ENCODE measurements at regions not wholly inside any gene's neighbourhood (a gene's known extent, or its start where the extent isn't known, plus 50 kb on each side); places are given as distances from the start of the nearest gene placed in this dataset.
A peak's percentile ranks its signal among the peaks of the same experiment; 100 is the strongest.
"Not testable (repeated sequence)": the region's sequence is repeated elsewhere in the genome, so short reads cannot be mapped to it uniquely, and the experiment has no call there.

DNA sequence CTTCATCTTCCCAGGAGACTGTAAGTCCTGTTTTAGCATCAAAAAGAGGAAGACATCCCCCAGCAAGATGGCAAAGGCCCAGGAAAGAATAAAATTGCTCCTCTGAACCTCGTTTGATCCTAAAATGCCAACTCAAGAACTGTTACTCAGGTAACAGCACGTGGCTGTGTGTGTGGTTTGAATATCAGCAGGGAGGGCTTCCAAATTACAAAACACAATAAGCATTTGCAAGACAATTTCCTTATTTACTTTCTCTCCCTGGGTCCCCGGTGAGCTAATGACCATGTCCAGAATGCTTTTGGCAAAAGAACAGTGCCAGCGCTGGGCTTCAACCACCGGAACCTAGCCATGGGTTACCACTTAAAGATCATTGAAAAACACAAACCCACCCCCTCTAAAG, 163.6 kb downstream of the C1D start:
- DNase-seq (ENCODE audit: extremely low spot score): no peak
- Histone ChIP-seq H3K36me3 (ENCODE audit: insufficient read depth) (no peaks in the 10 kb centered on the region), H3K4me3 (ENCODE audit: low read depth, low read length) (no peak overlapping the region), H3K4me1 (ENCODE audit: insufficient read depth) (peaks cover 1% of the 10 kb centered on the region), H3K27ac (ENCODE audit: low read depth) (no peak overlapping the region)
- 68% methylated on average over 5 of the region's 5 CpGs for WGBS

DNA sequence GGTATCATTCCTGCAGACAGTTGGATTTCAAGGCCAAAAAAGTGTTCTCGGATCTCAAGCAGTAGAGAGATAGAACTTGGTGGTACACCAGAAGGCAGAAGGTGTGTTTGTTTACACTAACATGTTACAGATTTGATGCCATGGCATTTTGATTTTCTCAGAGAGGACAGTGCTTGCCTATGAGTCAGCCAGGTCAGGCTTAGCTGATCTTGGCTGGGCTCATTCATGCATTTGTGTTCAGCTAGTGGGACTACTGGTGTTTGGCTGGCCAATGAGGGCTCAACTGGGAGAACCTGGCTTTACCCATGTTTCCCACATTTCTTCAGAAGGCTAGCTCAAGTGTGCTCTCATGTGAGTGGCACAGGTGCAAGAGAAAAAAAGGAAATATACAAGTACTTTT, 162.0 kb downstream of the C1D start:
- DNase-seq (ENCODE audit: extremely low spot score): no peak
- WGBS: 95% methylated on average over 1 of the region's 1 CpG

DNA sequence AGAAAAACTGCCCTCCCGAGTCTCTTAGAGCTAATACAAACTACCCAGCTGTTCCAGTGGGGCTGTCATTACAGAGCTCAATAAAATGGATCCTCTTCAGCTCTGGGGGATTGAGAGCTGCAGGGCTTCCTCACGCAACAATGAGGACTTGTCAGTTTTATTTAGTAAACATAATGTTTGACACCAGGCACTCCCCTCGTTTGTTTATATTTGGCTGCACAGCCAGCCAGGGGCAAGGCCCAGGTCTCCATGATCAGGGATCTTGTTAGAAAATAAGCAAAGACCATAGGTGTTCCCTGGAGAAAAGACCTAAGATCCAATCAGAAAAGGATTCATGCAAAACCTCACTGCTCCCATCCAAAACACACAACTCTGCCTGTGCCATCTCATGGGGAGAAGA, 158.2 kb downstream of the C1D start:
- no peak overlapping the region for H3K27ac ChIP-seq (ENCODE audit: low read depth)
- no peak overlapping the region for H3K4me3 ChIP-seq (ENCODE audit: low read depth, low read length)
- no peaks in the 10 kb centered on the region for H3K36me3 ChIP-seq (ENCODE audit: insufficient read depth)
- no peak for DNase-seq (ENCODE audit: extremely low spot score)
- WGBS: 42% methylated on average over 3 of the region's 3 CpGs
- H3K4me1 ChIP-seq (ENCODE audit: insufficient read depth): peaks cover 1% of the 10 kb centered on the region

More for the DNA sequence above, 162.0 kb downstream of the C1D start:
- Histone ChIP-seq H3K4me3 (ENCODE audit: low read depth, low read length) (no peak overlapping the region), H3K27ac (ENCODE audit: low read depth) (no peak overlapping the region), H3K4me1 (ENCODE audit: insufficient read depth) (peaks cover 1% of the 10 kb centered on the region), H3K36me3 (ENCODE audit: insufficient read depth) (no peaks in the 10 kb centered on the region)

DNA sequence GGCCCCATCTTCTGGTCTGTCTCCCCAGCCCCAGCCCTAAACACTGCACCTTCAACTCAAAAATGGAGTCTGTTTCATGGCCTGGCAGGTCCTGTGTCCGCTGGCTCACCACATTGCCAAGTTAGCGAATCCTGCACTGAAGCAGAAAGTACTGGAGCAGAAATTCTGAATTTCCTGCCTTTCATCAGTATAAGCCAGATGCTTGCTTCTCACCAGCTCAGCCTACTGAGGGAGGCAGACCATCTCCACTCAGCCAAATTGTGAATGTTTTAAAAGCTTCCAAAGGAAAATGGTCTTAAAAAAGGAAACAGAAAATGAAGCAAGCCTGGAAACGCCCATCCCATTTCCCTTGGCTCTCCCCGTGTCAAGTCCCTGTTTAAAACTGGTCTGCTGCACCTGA, 157.8 kb downstream of the C1D start:
- WGBS: 69% methylated on average over 4 of the region's 4 CpGs
- H3K4me3 ChIP-seq (ENCODE audit: low read depth, low read length): no peak overlapping the region
- H3K4me1 ChIP-seq (ENCODE audit: insufficient read depth): peaks cover 1% of the 10 kb centered on the region
- H3K36me3 ChIP-seq (ENCODE audit: insufficient read depth): no peaks in the 10 kb centered on the region
- no peak overlapping the region for H3K27ac ChIP-seq (ENCODE audit: low read depth)
- DNase-seq (ENCODE audit: extremely low spot score): no peak

DNA sequence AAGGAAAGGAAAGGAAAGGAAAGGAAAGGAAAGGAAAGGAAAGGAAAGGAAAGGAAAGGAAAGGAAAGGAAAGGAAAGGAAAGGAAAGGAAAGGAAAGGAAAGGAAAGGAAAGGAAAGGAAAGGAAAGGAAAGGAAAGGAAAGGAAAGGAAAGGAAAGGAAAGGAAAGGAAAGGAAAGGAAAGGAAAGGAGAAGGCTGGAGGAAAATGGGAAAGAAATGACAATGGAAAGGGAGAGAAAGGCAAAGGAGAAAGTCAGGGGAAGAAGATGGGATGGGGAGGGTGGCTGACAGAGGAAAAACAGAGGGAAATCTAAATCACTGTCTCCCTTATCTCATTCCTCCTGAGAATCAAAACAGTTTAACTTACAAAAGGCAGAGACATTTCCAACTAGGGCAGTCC, 156.3 kb downstream of the C1D start:
- not testable (repeated sequence) for H3K4me3 ChIP-seq (ENCODE audit: low read depth, low read length); H3K27ac ChIP-seq (ENCODE audit: low read depth); H3K36me3 ChIP-seq (ENCODE audit: insufficient read depth); H3K4me1 ChIP-seq (ENCODE audit: insufficient read depth); DNase-seq (ENCODE audit: extremely low spot score)

DNA sequence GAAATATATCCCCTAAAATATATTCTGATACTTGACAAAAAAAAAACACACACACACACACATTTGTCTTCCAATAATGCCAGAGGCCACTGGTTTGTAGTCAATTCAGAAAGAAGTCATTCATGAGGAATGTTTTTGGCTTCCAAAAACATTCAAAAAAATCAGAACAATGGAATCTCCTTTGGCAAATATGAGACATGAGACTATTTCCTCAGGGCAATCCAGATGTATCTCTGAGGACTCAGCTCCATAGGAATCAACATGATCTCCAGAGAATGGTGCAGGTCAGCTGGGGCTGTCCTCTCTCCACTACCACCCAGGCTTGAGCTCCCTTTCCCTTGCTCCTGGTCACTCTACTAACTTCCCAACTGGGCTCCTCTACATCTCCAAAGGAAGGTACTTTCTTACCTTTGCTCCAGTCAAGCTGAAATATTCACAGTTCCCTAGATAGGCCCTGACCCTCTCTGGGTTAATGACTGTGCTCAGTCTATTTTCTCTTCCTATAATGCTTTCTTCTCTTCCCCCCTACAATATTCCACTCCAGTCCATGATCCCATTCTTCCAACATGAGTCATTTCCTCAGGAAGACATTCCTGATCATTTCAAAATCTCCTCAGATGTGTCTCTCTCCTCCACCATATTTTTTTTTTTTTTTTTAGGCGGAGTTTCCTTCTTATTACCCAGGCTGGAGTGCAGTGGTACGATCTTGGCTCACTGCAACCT, 145.3 kb downstream of the C1D start:
- Histone ChIP-seq H3K4me1 (ENCODE audit: insufficient read depth) (no peaks in the 10 kb centered on the region), H3K27ac (ENCODE audit: low read depth) (no peak overlapping the region), H3K4me3 (ENCODE audit: low read depth, low read length) (no peak overlapping the region), H3K36me3 (ENCODE audit: insufficient read depth) (no peaks in the 10 kb centered on the region)
- WGBS: 90% methylated on average over 2 of the region's 2 CpGs
- no peak for DNase-seq (ENCODE audit: extremely low spot score)

DNA sequence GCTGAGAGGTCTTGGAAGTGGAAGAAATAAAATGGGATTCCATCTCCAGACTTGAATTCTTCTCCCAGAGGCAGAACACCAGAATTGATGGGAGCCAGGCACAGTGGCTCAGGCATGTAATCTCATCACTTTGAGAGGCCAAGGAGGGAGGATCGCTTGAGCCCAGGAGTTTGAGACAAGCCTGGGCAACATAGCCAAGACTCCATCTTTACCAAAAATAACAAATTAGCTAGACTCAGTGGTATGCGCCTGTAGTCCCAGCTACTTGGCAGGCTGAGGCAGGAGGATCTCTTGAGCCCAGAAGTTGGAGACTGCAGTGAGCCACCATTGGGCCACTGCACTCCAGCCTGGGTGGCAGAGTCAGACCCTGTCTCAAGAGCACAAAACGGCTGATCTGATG, 144.3 kb downstream of the C1D start:
- Histone ChIP-seq H3K4me1 (ENCODE audit: insufficient read depth) (no peaks in the 10 kb centered on the region), H3K36me3 (ENCODE audit: insufficient read depth) (no peaks in the 10 kb centered on the region), H3K27ac (ENCODE audit: low read depth) (no peak overlapping the region), H3K4me3 (ENCODE audit: low read depth, low read length) (no peak overlapping the region)
- no peak for DNase-seq (ENCODE audit: extremely low spot score)
- WGBS: 85% methylated on average over 3 of the region's 3 CpGs

DNA sequence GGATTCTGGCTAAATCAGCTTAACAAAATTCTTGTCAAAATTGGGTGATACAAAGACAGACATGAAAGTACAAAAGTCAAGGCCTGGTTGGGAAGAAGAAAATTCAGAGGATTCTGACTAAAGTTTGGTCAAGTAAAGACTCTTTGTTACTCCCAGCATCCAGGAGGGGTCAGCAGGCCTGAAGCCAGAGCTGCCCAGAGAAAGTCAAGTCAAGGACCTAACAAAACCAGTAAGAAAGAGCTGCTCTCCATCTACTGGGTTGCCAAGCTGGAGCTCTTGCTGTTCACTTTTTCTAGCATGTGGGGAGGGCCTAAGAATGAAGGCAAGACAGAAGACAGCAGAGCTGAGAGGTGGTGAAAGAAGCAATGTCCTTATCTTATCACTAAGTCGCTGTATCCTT, 143.3 kb downstream of the C1D start:
- no peak overlapping the region for H3K27ac ChIP-seq (ENCODE audit: low read depth)

DNA sequence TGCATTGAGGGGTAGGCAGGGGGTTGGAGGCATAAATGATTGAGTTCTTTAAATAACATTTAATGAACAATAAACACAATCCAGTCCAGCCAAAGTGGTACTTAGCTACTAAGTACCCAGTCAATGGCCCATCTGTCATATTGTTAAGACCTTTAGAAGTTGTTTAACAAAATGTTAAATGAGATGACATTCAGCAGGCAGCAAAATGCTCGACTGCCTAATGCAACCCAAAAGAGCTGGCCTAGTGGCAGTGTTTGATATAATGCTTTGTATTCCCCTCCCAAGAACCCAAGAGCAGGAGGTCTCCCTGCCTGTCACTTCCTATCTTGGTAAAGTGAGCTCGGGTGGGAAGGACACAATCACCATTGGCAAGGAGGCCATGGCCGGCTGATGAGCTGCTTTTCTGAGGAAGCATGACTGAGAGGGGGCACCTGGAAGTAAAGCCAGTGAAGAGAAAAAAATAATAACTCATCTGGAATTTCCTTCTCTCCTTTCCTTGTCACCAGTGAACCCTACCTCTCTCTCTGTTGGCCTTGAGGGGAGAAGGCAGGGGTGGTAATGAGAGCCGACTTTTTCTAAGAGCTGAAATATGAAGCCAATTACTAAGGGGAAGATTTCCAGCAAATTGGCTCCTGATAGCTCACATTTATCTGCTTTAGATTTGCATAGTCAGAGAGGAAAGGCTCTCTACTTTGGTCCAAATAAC, 140.6 kb downstream of the C1D start:
- Histone ChIP-seq H3K4me1 (ENCODE audit: insufficient read depth) (no peaks in the 10 kb centered on the region), H3K27ac (ENCODE audit: low read depth) (no peak overlapping the region), H3K36me3 (ENCODE audit: insufficient read depth) (no peaks in the 10 kb centered on the region), H3K4me3 (ENCODE audit: low read depth, low read length) (no peak overlapping the region)
- WGBS: 62% methylated on average over 4 of the region's 4 CpGs
- DNase-seq (ENCODE audit: extremely low spot score): no peak

More for the DNA sequence above, 143.3 kb downstream of the C1D start:
- H3K4me3 ChIP-seq (ENCODE audit: low read depth, low read length): no peak overlapping the region
- no peak for DNase-seq (ENCODE audit: extremely low spot score)
- no peaks in the 10 kb centered on the region for H3K4me1 ChIP-seq (ENCODE audit: insufficient read depth)
- no peaks in the 10 kb centered on the region for H3K36me3 ChIP-seq (ENCODE audit: insufficient read depth)
- WGBS: 38% methylated on average over 1 of the region's 1 CpG

DNA sequence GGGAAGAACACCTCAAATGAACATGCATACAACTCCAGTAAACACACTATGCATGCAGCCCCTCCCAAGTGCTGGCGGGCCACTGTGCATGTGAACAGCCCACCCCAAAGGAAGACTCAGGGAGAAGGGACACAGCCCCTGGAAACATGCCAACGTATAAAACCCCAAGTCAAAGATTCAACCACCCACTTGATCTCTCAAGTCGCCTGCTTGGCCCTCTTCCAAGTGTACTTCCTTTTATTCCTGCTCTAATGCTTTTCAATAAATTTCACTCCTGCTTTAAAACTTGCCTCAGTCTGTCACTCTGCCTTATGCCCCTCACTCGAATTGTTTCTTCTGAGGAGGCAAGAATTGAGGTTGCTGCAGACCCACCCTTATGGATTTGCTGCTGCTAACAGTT, 139.1 kb downstream of the C1D start:
- no peak overlapping the region for H3K27ac ChIP-seq (ENCODE audit: low read depth)
- H3K4me3 ChIP-seq (ENCODE audit: low read depth, low read length): no peak overlapping the region
- peak; percentile 3 for DNase-seq (ENCODE audit: extremely low spot score)
- H3K36me3 ChIP-seq (ENCODE audit: insufficient read depth): no peaks in the 10 kb centered on the region
- no peaks in the 10 kb centered on the region for H3K4me1 ChIP-seq (ENCODE audit: insufficient read depth)
- 26% methylated on average over 4 of the region's 4 CpGs for WGBS

DNA sequence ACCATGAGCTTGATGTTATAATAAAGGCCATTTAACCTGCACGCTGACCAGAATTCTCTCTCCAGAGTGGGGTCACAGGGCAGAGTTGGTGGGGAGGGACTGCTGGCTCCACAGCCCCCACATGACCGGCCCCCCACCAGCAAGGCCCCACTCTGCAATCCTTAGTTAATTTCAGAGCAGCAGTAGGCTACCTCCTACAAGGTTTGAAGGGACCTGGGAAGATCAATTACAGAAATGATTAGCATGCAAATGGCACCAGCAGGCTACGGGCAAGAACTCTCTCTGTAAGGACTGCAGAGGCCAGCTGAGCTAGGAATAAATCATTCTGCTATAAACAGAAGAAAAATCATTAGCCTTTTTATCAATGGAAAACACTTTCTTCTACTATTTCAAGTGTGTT, 135.3 kb downstream of the C1D start:
- Histone ChIP-seq H3K36me3 (ENCODE audit: insufficient read depth) (no peaks in the 10 kb centered on the region), H3K4me3 (ENCODE audit: low read depth, low read length) (no peak overlapping the region), H3K27ac (ENCODE audit: low read depth) (no peak overlapping the region), H3K4me1 (ENCODE audit: insufficient read depth) (no peaks in the 10 kb centered on the region)
- WGBS: 51% methylated on average over 3 of the region's 3 CpGs
- no peak for DNase-seq (ENCODE audit: extremely low spot score)

DNA sequence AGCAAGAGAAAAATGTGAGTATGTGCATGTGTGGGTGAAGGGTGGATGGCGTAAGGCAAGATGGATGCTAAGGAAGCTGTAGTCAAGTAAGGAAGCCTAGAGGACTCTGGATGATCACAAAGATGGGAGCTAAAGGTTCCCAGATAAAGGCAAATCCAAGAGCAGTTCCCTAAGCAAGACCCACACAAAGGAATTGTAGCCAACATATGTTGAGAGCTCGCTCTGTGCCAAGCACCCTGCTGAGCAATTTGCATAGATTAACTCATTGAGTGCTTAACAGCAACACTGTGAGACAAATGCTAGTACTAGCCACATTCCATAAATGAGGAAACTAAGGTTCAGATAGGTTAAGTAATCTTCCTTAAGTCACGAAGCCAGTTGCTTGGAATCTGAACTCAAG, 132.6 kb downstream of the C1D start:
- Histone ChIP-seq H3K4me1 (ENCODE audit: insufficient read depth) (no peaks in the 10 kb centered on the region), H3K36me3 (ENCODE audit: insufficient read depth) (no peaks in the 10 kb centered on the region), H3K4me3 (ENCODE audit: low read depth, low read length) (no peak overlapping the region), H3K27ac (ENCODE audit: low read depth) (no peak overlapping the region)
- 67% methylated on average over 3 of the region's 3 CpGs for WGBS
- no peak for DNase-seq (ENCODE audit: extremely low spot score)

DNA sequence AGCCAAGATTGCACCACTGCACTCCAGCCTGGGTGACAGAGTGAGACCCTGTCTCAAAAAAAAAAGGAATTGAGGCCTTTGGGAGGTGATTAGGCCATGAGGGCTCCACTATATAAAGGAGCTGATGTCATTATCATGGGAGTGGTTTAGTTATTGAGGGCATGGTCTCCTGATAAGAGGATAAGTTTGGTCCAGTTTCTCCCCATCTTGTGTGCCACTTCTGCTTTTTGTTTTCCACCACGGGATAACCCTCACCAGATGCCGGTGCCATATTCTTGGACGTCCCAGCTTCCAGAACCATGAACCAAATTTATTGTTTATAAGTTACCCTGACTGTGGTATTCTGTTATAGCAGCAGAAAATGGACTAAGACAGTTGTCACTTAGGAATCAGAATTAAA, 125.8 kb downstream of the C1D start:
- DNase-seq (ENCODE audit: extremely low spot score): no peak
- Histone ChIP-seq H3K4me3 (ENCODE audit: low read depth, low read length) (no peak overlapping the region), H3K4me1 (ENCODE audit: insufficient read depth) (no peaks in the 10 kb centered on the region), H3K36me3 (ENCODE audit: insufficient read depth) (no peaks in the 10 kb centered on the region), H3K27ac (ENCODE audit: low read depth) (no peak overlapping the region)
- WGBS: 90% methylated on average over 3 of the region's 3 CpGs

DNA sequence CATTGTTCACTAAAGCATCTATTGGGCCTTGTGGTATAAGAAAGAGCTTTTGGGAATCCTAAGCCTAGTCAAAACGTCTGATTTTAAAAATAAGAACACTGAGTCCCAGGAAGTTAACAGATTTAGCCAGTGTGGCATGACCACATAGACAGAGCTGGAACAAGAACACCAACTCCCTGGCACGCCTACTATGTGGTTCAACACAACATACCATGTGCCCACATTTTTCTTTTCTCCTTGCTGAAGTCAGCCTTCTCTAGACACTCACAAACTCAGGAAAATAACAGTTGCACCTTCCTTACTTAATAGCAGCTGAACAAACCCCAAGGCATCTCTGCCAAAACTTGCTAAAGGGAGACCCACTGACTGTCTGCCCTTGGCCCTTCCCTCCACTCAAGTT, 124.8 kb downstream of the C1D start:
- H3K36me3 ChIP-seq (ENCODE audit: insufficient read depth): no peaks in the 10 kb centered on the region
- WGBS: 69% methylated on average over 2 of the region's 2 CpGs
- H3K27ac ChIP-seq (ENCODE audit: low read depth): no peak overlapping the region
- H3K4me3 ChIP-seq (ENCODE audit: low read depth, low read length): no peak overlapping the region
- no peaks in the 10 kb centered on the region for H3K4me1 ChIP-seq (ENCODE audit: insufficient read depth)
- no peak for DNase-seq (ENCODE audit: extremely low spot score)
